ENCODE measurements at regions not wholly inside any gene's neighbourhood (a gene's known extent, or its start where the extent isn't known, plus 50 kb on each side); places are given as distances from the start of the nearest gene placed in this dataset.

- no peaks in the 10 kb centered on the region for H3K36me3 ChIP-seq (ENCODE audit: control insufficient read depth, insufficient read depth, low read length)
- no peak for DNase-seq (ENCODE audit: low read depth)
- no peak overlapping the region for H3K4me3 ChIP-seq (ENCODE audit: low read depth, low read length)
- ChIA-PET CTCF (no interaction called here), POLR2A (no interaction called here)
- no peaks in the 10 kb centered on the region for H3K27me3 ChIP-seq (ENCODE audit: control insufficient read depth, insufficient read depth, low read length)
- no peak for TF ChIP-seq CTCF (IDR thresholded peaks at IDR 0.05; ENCODE audit: insufficient read depth, low read depth, low read length)
Measured at GRCh38 chr6:65790666-65791065, 83.6 kb upstream of the EYS start.

GRCh38 chr6:65787787-65788186 is 80.8 kb upstream of the EYS start:
- CTCF ChIA-PET, result no interaction called here
- Histone ChIP-seq H3K36me3 (ENCODE audit: control insufficient read depth, insufficient read depth, low read length) (no peaks in the 10 kb centered on the region), H3K4me3 (ENCODE audit: low read depth, low read length) (no peak overlapping the region), H3K27me3 (ENCODE audit: control insufficient read depth, insufficient read depth, low read length) (no peaks in the 10 kb centered on the region)
- POLR2A ChIA-PET, result no interaction called here
- DNase-seq (ENCODE audit: low read depth), result no peak
- TF ChIP-seq CTCF (IDR thresholded peaks at IDR 0.05; ENCODE audit: insufficient read depth, low read depth, low read length), result no peak

GRCh38 chr6:65786815-65787214 is 79.8 kb upstream of the EYS start:
- DNase-seq (ENCODE audit: low read depth), result no peak
- Histone ChIP-seq H3K27me3 (ENCODE audit: control insufficient read depth, insufficient read depth, low read length) (no peaks in the 10 kb centered on the region), H3K36me3 (ENCODE audit: control insufficient read depth, insufficient read depth, low read length) (no peaks in the 10 kb centered on the region), H3K4me3 (ENCODE audit: low read depth, low read length) (no peak overlapping the region)
- ChIA-PET CTCF (no interaction called here), POLR2A (no interaction called here)
- TF ChIP-seq CTCF (IDR thresholded peaks at IDR 0.05; ENCODE audit: insufficient read depth, low read depth, low read length), result no peak

- TF ChIP-seq CTCF (IDR thresholded peaks at IDR 0.05; ENCODE audit: insufficient read depth, low read depth, low read length), result no peak
- Histone ChIP-seq H3K36me3 (ENCODE audit: control insufficient read depth, insufficient read depth, low read length) (no peaks in the 10 kb centered on the region), H3K27me3 (ENCODE audit: control insufficient read depth, insufficient read depth, low read length) (no peaks in the 10 kb centered on the region), H3K4me3 (ENCODE audit: low read depth, low read length) (no peak overlapping the region)
- ChIA-PET CTCF (no interaction called here), POLR2A (no interaction called here)
- no peak for DNase-seq (ENCODE audit: low read depth)
Measured at GRCh38 chr6:65780691-65781090, 73.7 kb upstream of the EYS start.

GRCh38 chr6:65776332-65776731 is 69.3 kb upstream of the EYS start:
- ChIA-PET CTCF (no interaction called here), POLR2A (no interaction called here)
- TF ChIP-seq CTCF (IDR thresholded peaks at IDR 0.05; ENCODE audit: insufficient read depth, low read depth, low read length), result no peak
- no peaks in the 10 kb centered on the region for H3K36me3 ChIP-seq (ENCODE audit: control insufficient read depth, insufficient read depth, low read length)
- H3K27me3 ChIP-seq (ENCODE audit: control insufficient read depth, insufficient read depth, low read length), result no peaks in the 10 kb centered on the region
- DNase-seq (ENCODE audit: low read depth), result no peak
- H3K4me3 ChIP-seq (ENCODE audit: low read depth, low read length), result no peak overlapping the region
